Neural progenitor cell (in vitro differentiated cells): ENCODE measurements at regions not wholly inside any gene's neighbourhood (a gene's known extent, or its start where the extent isn't known, plus 50 kb on each side); places are given as distances from the start of the nearest gene placed in this dataset.
"Not testable (repeated sequence)": the region's sequence is repeated elsewhere in the genome, so short reads cannot be mapped to it uniquely, and the experiment has no call there.

Source experiments
- DNase-seq: peaks from one replicate; pipeline ENCODE4 v3.0.0-alpha.2; 2016; ENCODE audit warnings: low spot score
- H2AFZ ChIP-seq: fragments of 200-600 bp; sonication (generic); replicated peaks from 2 replicates; pipeline ENCODE4 v1.6.1; 2016; ENCODE audit warnings: antibody characterized with exemption
- H3F3A ChIP-seq: fragments of 200-600 bp; sonication (generic); 2 replicates; pipeline ENCODE4 v1.6.1; 2016; ENCODE audit warnings: antibody characterized with exemption, low read depth
- H3K27ac ChIP-seq: fragments of 200-600 bp; sonication (generic); 2 replicates; pipeline ENCODE4 v1.5.1; 2016; ENCODE audit warnings: mild to moderate bottlenecking
- H3K27me3 ChIP-seq: fragments of 200-600 bp; sonication (generic); 2 replicates; pipeline ENCODE4 v1.6.1; 2016; ENCODE audit warnings: mild to moderate bottlenecking, moderate library complexity
- H3K36me3 ChIP-seq: fragments of 200-600 bp; sonication (generic); 2 replicates; pipeline ENCODE4 v1.5.1; 2016
- H3K4me1 ChIP-seq: fragments of 200-600 bp; sonication (generic); 2 replicates; pipeline ENCODE4 v1.6.1; 2016; ENCODE audit warnings: mixed run types
- H3K4me2 ChIP-seq: fragments of 200-600 bp; sonication (generic); 2 replicates; pipeline ENCODE4 v1.6.1; 2016
- H3K4me3 ChIP-seq: fragments of 200-600 bp; sonication (generic); 2 replicates; pipeline ENCODE4 v1.5.1; 2016
- H3K79me2 ChIP-seq: fragments of 200-600 bp; sonication (generic); 2 replicates; pipeline ENCODE4 v1.6.1; 2016; ENCODE audit warnings: low read depth
- H3K9ac ChIP-seq: fragments of 200-600 bp; sonication (generic); 2 replicates; pipeline ENCODE4 v1.6.1; 2016
- H3K9me3 ChIP-seq: fragments of 200-600 bp; sonication (generic); 2 replicates; pipeline ENCODE4 v1.5.1; 2016; ENCODE audit warnings: low read depth
- H4K20me1 ChIP-seq: fragments of 200-600 bp; sonication (generic); 2 replicates; pipeline ENCODE4 v1.6.1; 2016; ENCODE audit warnings: low read depth
- H3K27ac Mint-ChIP-seq: 3 replicates; pipeline ENCODE4 v1.8.0; 2021; ENCODE audit warnings: mixed read lengths
- H3K27me3 Mint-ChIP-seq: 2 replicates; pipeline ENCODE4 v1.8.0; 2022; ENCODE audit warnings: low read depth, mild to moderate bottlenecking, inconsistent platforms, moderate library complexity, mixed read lengths; ENCODE audit not compliant: insufficient read depth
- H3K36me3 Mint-ChIP-seq: 3 replicates; pipeline ENCODE4 v1.8.0; 2021; ENCODE audit warnings: mixed read lengths
- H3K4me1 Mint-ChIP-seq: 3 replicates; pipeline ENCODE4 v1.8.0; 2021; ENCODE audit warnings: mixed read lengths
- H3K4me3 Mint-ChIP-seq: 3 replicates; pipeline ENCODE4 v1.8.0; 2021; ENCODE audit warnings: mild to moderate bottlenecking, moderate library complexity, mixed read lengths
- H3K9me3 Mint-ChIP-seq: 3 replicates; pipeline ENCODE4 v1.8.0; 2020; ENCODE audit warnings: mixed read lengths
- CTCF ChIP-seq: fragments of 200-600 bp; sonication (generic); IDR thresholded peaks from 2 replicates; pipeline ENCODE4 v1.5.1; 2017; ENCODE audit warnings: antibody characterized with exemption, mild to moderate bottlenecking
- EZH2 ChIP-seq: fragments of 200-600 bp; sonication (generic); IDR thresholded peaks from 2 replicates; pipeline ENCODE4 v1.6.1; 2017; ENCODE audit warnings: antibody characterized with exemption, mild to moderate bottlenecking, moderate library complexity
- EZH2phosphoT487 ChIP-seq: fragments of 200-600 bp; sonication (generic); IDR thresholded peaks from 2 replicates; pipeline ENCODE4 v1.6.1; 2017; ENCODE audit warnings: antibody characterized with exemption

- no peak overlapping the region for H3K4me3 ChIP-seq
- no peaks in the 10 kb centered on the region for H4K20me1 ChIP-seq
- H3K36me3 Mint-ChIP-seq: no peaks in the 10 kb centered on the region
- no peak overlapping the region for H3K4me2 ChIP-seq
- no peak overlapping the region for H3K9ac ChIP-seq
- no peaks in the 10 kb centered on the region for H3K9me3 Mint-ChIP-seq
- no peaks in the 10 kb centered on the region for H3F3A ChIP-seq
- no peak overlapping the region for H3K27ac ChIP-seq
- H3K4me3 Mint-ChIP-seq: no peak overlapping the region
- peak; percentile 74 for DNase-seq
- peak overlapping the region; percentile 57 for H3K27ac Mint-ChIP-seq
- no peaks in the 10 kb centered on the region for H3K79me2 ChIP-seq
- H3K4me1 ChIP-seq: no peaks in the 10 kb centered on the region
- H3K27me3 Mint-ChIP-seq: peaks cover 4% of the 10 kb centered on the region
- no peaks in the 10 kb centered on the region for H3K9me3 ChIP-seq
- peak overlapping the region; percentile 96 for H2AFZ ChIP-seq
- TF ChIP-seq CTCF (peak; percentile 82), EZH2phosphoT487 (no peak)
- H3K4me1 Mint-ChIP-seq: peaks cover 24% of the 10 kb centered on the region
- H3K36me3 ChIP-seq: no peaks in the 10 kb centered on the region
- no peaks in the 10 kb centered on the region for H3K27me3 ChIP-seq
These were observed 831.8 kb downstream of the TAF11L14 start for GRCh38 chr5:18465833-18466681.

GRCh38 chr5:18466731-18467130 is 832.5 kb downstream of the TAF11L14 start:
- Histone ChIP-seq H3K27me3 (no peaks in the 10 kb centered on the region), H3K79me2 (no peaks in the 10 kb centered on the region), H3K4me1 (no peaks in the 10 kb centered on the region), H3K4me3 (no peak overlapping the region), H4K20me1 (no peaks in the 10 kb centered on the region), H3F3A (no peaks in the 10 kb centered on the region), H3K4me2 (no peak overlapping the region), H3K9ac (no peak overlapping the region), H3K36me3 (no peaks in the 10 kb centered on the region), H3K27ac (no peak overlapping the region), H3K9me3 (no peaks in the 10 kb centered on the region), H2AFZ (no peak overlapping the region)
- peaks cover 5% of the 10 kb centered on the region for H3K9me3 Mint-ChIP-seq
- DNase-seq: no peak
- H3K27ac Mint-ChIP-seq: no peak overlapping the region
- TF ChIP-seq CTCF (no peak), EZH2 (no peak), EZH2phosphoT487 (no peak)
- H3K36me3 Mint-ChIP-seq: no peaks in the 10 kb centered on the region
- peaks cover 4% of the 10 kb centered on the region for H3K27me3 Mint-ChIP-seq
- no peak overlapping the region for H3K4me3 Mint-ChIP-seq
- H3K4me1 Mint-ChIP-seq: peaks cover 18% of the 10 kb centered on the region

- H3K36me3 Mint-ChIP-seq, H3K4me1 Mint-ChIP-seq: not testable (repeated sequence)
These were observed 837.5 kb downstream of the TAF11L14 start for GRCh38 chr5:18471791-18472190.

GRCh38 chr5:18483451-18483850 is 849.2 kb downstream of the TAF11L14 start:
- Histone ChIP-seq H3K27ac (no peak overlapping the region), H3K27me3 (no peaks in the 10 kb centered on the region), H3K4me3 (no peak overlapping the region), H3K36me3 (no peaks in the 10 kb centered on the region), H3K9ac (no peak overlapping the region), H3K79me2 (no peaks in the 10 kb centered on the region), H3K9me3 (no peaks in the 10 kb centered on the region), H2AFZ (no peak overlapping the region), H3K4me1 (no peaks in the 10 kb centered on the region), H3F3A (no peaks in the 10 kb centered on the region), H4K20me1 (no peaks in the 10 kb centered on the region), H3K4me2 (no peak overlapping the region)
- no peak overlapping the region for H3K4me3 Mint-ChIP-seq
- no peak for TF ChIP-seq EZH2phosphoT487
- no peak for TF ChIP-seq EZH2
- no peak for TF ChIP-seq CTCF
- no peaks in the 10 kb centered on the region for H3K27me3 Mint-ChIP-seq
- no peak for DNase-seq
- no peaks in the 10 kb centered on the region for H3K36me3 Mint-ChIP-seq
- H3K27ac Mint-ChIP-seq: no peak overlapping the region
- H3K9me3 Mint-ChIP-seq: no peaks in the 10 kb centered on the region
- no peaks in the 10 kb centered on the region for H3K4me1 Mint-ChIP-seq

More at GRCh38 chr5:18471791-18472190, 837.5 kb downstream of the TAF11L14 start:
- H2AFZ ChIP-seq, H3K36me3 ChIP-seq, DNase-seq, H3K4me3 Mint-ChIP-seq, H3K4me1 ChIP-seq, H3K9me3 Mint-ChIP-seq, H3K4me2 ChIP-seq, H3K4me3 ChIP-seq, H3K27me3 ChIP-seq, H3F3A ChIP-seq, H3K79me2 ChIP-seq, H3K9me3 ChIP-seq, H3K9ac ChIP-seq, H3K27me3 Mint-ChIP-seq, H3K27ac Mint-ChIP-seq, H3K27ac ChIP-seq, H4K20me1 ChIP-seq: not testable (repeated sequence)
